Endothelial cell of umbilical vein (primary cell): ENCODE measurements at regions not wholly inside any gene's neighbourhood (a gene's known extent, or its start where the extent isn't known, plus 50 kb on each side); places are given as distances from the start of the nearest gene placed in this dataset.

ENCODE experiments used
- EZH2 ChIP-seq: IDR thresholded peaks from 2 replicates; pipeline ENCODE4 v1.6.1; 2012; ENCODE audit warnings: borderline replicate concordance, low read depth, mild to moderate bottlenecking, moderate library complexity, low read length, inconsistent platforms; ENCODE audit not compliant: severe bottlenecking
- TF ChIP-seq, protein P1 (sequence below), 2 donors: IDR thresholded peaks; 1 replicate in 1 of 2; 2 replicates in 1 of 2; pipeline ENCODE4 v1.5.1; 2011; ENCODE audit warnings: low read length in 2 of 2, mild to moderate bottlenecking in 2 of 2, moderate library complexity in 2 of 2, control low read depth in 1 of 2, inconsistent platforms in 1 of 2, low read depth in 1 of 2; ENCODE audit not compliant: insufficient read depth in 1 of 2; ENCODE audit errors: extremely low read depth in 1 of 2

GRCh38 chr14:89614009-89614691, 197.1 kb upstream of the FOXN3 start:
- TF ChIP-seq EZH2: no peak
- TF ChIP-seq, protein P1, sequence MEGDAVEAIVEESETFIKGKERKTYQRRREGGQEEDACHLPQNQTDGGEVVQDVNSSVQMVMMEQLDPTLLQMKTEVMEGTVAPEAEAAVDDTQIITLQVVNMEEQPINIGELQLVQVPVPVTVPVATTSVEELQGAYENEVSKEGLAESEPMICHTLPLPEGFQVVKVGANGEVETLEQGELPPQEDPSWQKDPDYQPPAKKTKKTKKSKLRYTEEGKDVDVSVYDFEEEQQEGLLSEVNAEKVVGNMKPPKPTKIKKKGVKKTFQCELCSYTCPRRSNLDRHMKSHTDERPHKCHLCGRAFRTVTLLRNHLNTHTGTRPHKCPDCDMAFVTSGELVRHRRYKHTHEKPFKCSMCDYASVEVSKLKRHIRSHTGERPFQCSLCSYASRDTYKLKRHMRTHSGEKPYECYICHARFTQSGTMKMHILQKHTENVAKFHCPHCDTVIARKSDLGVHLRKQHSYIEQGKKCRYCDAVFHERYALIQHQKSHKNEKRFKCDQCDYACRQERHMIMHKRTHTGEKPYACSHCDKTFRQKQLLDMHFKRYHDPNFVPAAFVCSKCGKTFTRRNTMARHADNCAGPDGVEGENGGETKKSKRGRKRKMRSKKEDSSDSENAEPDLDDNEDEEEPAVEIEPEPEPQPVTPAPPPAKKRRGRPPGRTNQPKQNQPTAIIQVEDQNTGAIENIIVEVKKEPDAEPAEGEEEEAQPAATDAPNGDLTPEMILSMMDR (IDR thresholded peaks at IDR 0.05; ENCODE audit: extremely low read depth in 1 of 2, insufficient read depth in 1 of 2, low read depth in 1 of 2, low read length in 2 of 2): no peak
